Stimulated activated CD8-positive, alpha-beta memory T cell treated with anti-CD3 and anti-CD28 coated beads, Interleukin-4, amount 100 ng/mL, for 48 hours (primary cell): ENCODE measurements at regions not wholly inside any gene's neighbourhood (a gene's known extent, or its start where the extent isn't known, plus 50 kb on each side); places are given as distances from the start of the nearest gene placed in this dataset.
"Not testable (repeated sequence)": the region's sequence is repeated elsewhere in the genome, so short reads cannot be mapped to it uniquely, and the experiment has no call there.

Source experiments
- DNase-seq: peaks from one replicate; pipeline ENCODE4 v3.0.0-alpha.2; 2020

GRCh38 chr5:145446875-145447274 lies 388.3 kb downstream of the PRELID2 start:
- not testable (repeated sequence) for DNase-seq

GRCh38 chr5:145446412-145446811 lies 388.7 kb downstream of the PRELID2 start:
- DNase-seq, result no peak

- no peak for DNase-seq
Measured at GRCh38 chr5:145445027-145445426, 390.1 kb downstream of the PRELID2 start.

GRCh38 chr5:145443964-145444363 lies 391.2 kb downstream of the PRELID2 start:
- no peak for DNase-seq

GRCh38 chr5:145443366-145443765 lies 391.8 kb downstream of the PRELID2 start:
- no peak for DNase-seq

- DNase-seq, result not testable (repeated sequence)
Measured at GRCh38 chr5:145442661-145443060, 392.5 kb downstream of the PRELID2 start.

GRCh38 chr5:145441228-145441627 lies 393.9 kb downstream of the PRELID2 start:
- no peak for DNase-seq

GRCh38 chr5:145437627-145438026 lies 397.5 kb downstream of the PRELID2 start:
- DNase-seq, result no peak

- no peak for DNase-seq
Measured at GRCh38 chr5:145433077-145433476, 402.1 kb downstream of the PRELID2 start.

GRCh38 chr5:145429170-145429569 lies 406.0 kb downstream of the PRELID2 start:
- no peak for DNase-seq

- DNase-seq, result no peak
Measured at GRCh38 chr5:145408048-145408341, 427.1 kb downstream of the PRELID2 start.

- DNase-seq, result no peak
Measured at GRCh38 chr5:145407300-145408047, 427.7 kb downstream of the PRELID2 start.

GRCh38 chr5:145403992-145404391 lies 431.1 kb downstream of the PRELID2 start:
- DNase-seq, result no peak

- DNase-seq, result no peak
Measured at GRCh38 chr5:145396888-145397287, 438.3 kb downstream of the PRELID2 start.

- DNase-seq, result not testable (repeated sequence)
Measured at GRCh38 chr5:145395151-145395550, 440.0 kb downstream of the PRELID2 start.

- DNase-seq, result no peak
Measured at GRCh38 chr5:145393426-145393825, 441.7 kb downstream of the PRELID2 start.

GRCh38 chr5:145389047-145389446 lies 446.1 kb downstream of the PRELID2 start:
- no peak for DNase-seq

- no peak for DNase-seq
Measured at GRCh38 chr5:145385276-145385675, 449.9 kb downstream of the PRELID2 start.

- no peak for DNase-seq
Measured at GRCh38 chr5:145378226-145378625, 456.9 kb downstream of the PRELID2 start.

GRCh38 chr5:145375521-145375920 lies 459.6 kb downstream of the PRELID2 start:
- DNase-seq, result no peak

- DNase-seq, result no peak
Measured at GRCh38 chr5:145365464-145365863, 469.7 kb downstream of the PRELID2 start.

- no peak for DNase-seq
Measured at GRCh38 chr5:145362266-145362665, 472.9 kb downstream of the PRELID2 start.

GRCh38 chr5:145360936-145361335 lies 474.2 kb downstream of the PRELID2 start:
- DNase-seq, result no peak

- no peak for DNase-seq
Measured at GRCh38 chr5:145350513-145350912, 484.6 kb downstream of the PRELID2 start.

- DNase-seq, result no peak
Measured at GRCh38 chr5:145347026-145347616, 488.0 kb downstream of the PRELID2 start.
